ENCODE measurements at regions not wholly inside any gene's neighbourhood (a gene's known extent, or its start where the extent isn't known, plus 50 kb on each side); places are given as distances from the start of the nearest gene placed in this dataset.
"Not testable (repeated sequence)": the region's sequence is repeated elsewhere in the genome, so short reads cannot be mapped to it uniquely, and the experiment has no call there.

GRCh38 chrX:4579480-4579879 is 866.0 kb upstream of the PRKX start:
- Mint-ChIP-seq H3K27ac (no peak overlapping the region), H3K4me1 (ENCODE audit: low read depth) (no peaks in the 10 kb centered on the region), H3K9me3 (no peaks in the 10 kb centered on the region), H3K4me3 (no peak overlapping the region), H3K27me3 (ENCODE audit: low read depth) (no peaks in the 10 kb centered on the region), H3K36me3 (ENCODE audit: low read depth) (no peaks in the 10 kb centered on the region)
- DNase-seq (ENCODE audit: low spot score) = no peak

GRCh38 chrX:4572691-4573090 is 859.2 kb upstream of the PRKX start:
- Mint-ChIP-seq H3K4me1 (ENCODE audit: low read depth) (no peaks in the 10 kb centered on the region), H3K36me3 (ENCODE audit: low read depth) (no peaks in the 10 kb centered on the region), H3K27me3 (ENCODE audit: low read depth) (no peaks in the 10 kb centered on the region), H3K4me3 (no peak overlapping the region), H3K27ac (no peak overlapping the region), H3K9me3 (no peaks in the 10 kb centered on the region)
- no peak for DNase-seq (ENCODE audit: low spot score)

GRCh38 chrX:4570151-4570550 is 856.7 kb upstream of the PRKX start:
- H3K9me3 Mint-ChIP-seq = no peaks in the 10 kb centered on the region
- DNase-seq (ENCODE audit: low spot score) = no peak
- H3K4me1 Mint-ChIP-seq (ENCODE audit: low read depth) = no peaks in the 10 kb centered on the region
- H3K36me3 Mint-ChIP-seq (ENCODE audit: low read depth) = no peaks in the 10 kb centered on the region
- H3K4me3 Mint-ChIP-seq = no peak overlapping the region
- no peak overlapping the region for H3K27ac Mint-ChIP-seq
- no peaks in the 10 kb centered on the region for H3K27me3 Mint-ChIP-seq (ENCODE audit: low read depth)

- Mint-ChIP-seq H3K9me3 (no peaks in the 10 kb centered on the region), H3K27ac (no peak overlapping the region), H3K4me1 (ENCODE audit: low read depth) (no peaks in the 10 kb centered on the region), H3K36me3 (ENCODE audit: low read depth) (no peaks in the 10 kb centered on the region), H3K4me3 (no peak overlapping the region), H3K27me3 (ENCODE audit: low read depth) (no peaks in the 10 kb centered on the region)
- no peak for DNase-seq (ENCODE audit: low spot score)
Measured at GRCh38 chrX:4560192-4560591, 846.7 kb upstream of the PRKX start.

GRCh38 chrX:4550018-4550417 is 836.6 kb upstream of the PRKX start:
- no peaks in the 10 kb centered on the region for H3K9me3 Mint-ChIP-seq
- H3K4me1 Mint-ChIP-seq (ENCODE audit: low read depth) = no peaks in the 10 kb centered on the region
- H3K27me3 Mint-ChIP-seq (ENCODE audit: low read depth) = no peaks in the 10 kb centered on the region
- H3K27ac Mint-ChIP-seq = no peak overlapping the region
- no peak overlapping the region for H3K4me3 Mint-ChIP-seq
- no peak for DNase-seq (ENCODE audit: low spot score)
- no peaks in the 10 kb centered on the region for H3K36me3 Mint-ChIP-seq (ENCODE audit: low read depth)

GRCh38 chrX:4547213-4547836 is 833.9 kb upstream of the PRKX start:
- H3K27ac Mint-ChIP-seq = no peak overlapping the region
- H3K4me1 Mint-ChIP-seq (ENCODE audit: low read depth) = no peaks in the 10 kb centered on the region
- H3K9me3 Mint-ChIP-seq = no peaks in the 10 kb centered on the region
- H3K27me3 Mint-ChIP-seq (ENCODE audit: low read depth) = no peaks in the 10 kb centered on the region
- no peak overlapping the region for H3K4me3 Mint-ChIP-seq
- DNase-seq (ENCODE audit: low spot score) = no peak
- H3K36me3 Mint-ChIP-seq (ENCODE audit: low read depth) = no peaks in the 10 kb centered on the region

GRCh38 chrX:4546178-4546577 is 832.7 kb upstream of the PRKX start:
- not testable (repeated sequence) for H3K9me3 Mint-ChIP-seq; DNase-seq (ENCODE audit: low spot score); H3K4me3 Mint-ChIP-seq; H3K36me3 Mint-ChIP-seq (ENCODE audit: low read depth); H3K27ac Mint-ChIP-seq; H3K4me1 Mint-ChIP-seq (ENCODE audit: low read depth); H3K27me3 Mint-ChIP-seq (ENCODE audit: low read depth)

GRCh38 chrX:4528247-4528646 is 814.8 kb upstream of the PRKX start:
- H3K36me3 Mint-ChIP-seq (ENCODE audit: low read depth) = no peaks in the 10 kb centered on the region

GRCh38 chrX:4485912-4486311 is 772.5 kb upstream of the PRKX start:
- Mint-ChIP-seq H3K9me3 (peaks cover 3% of the 10 kb centered on the region), H3K36me3 (ENCODE audit: low read depth) (no peaks in the 10 kb centered on the region), H3K4me3 (no peak overlapping the region), H3K4me1 (ENCODE audit: low read depth) (no peaks in the 10 kb centered on the region), H3K27ac (no peak overlapping the region), H3K27me3 (ENCODE audit: low read depth) (no peaks in the 10 kb centered on the region)
- DNase-seq (ENCODE audit: low spot score) = no peak

More at GRCh38 chrX:4528247-4528646, 814.8 kb upstream of the PRKX start:
- Mint-ChIP-seq H3K27me3 (ENCODE audit: low read depth) (no peaks in the 10 kb centered on the region), H3K27ac (no peak overlapping the region), H3K9me3 (no peaks in the 10 kb centered on the region), H3K4me1 (ENCODE audit: low read depth) (no peaks in the 10 kb centered on the region), H3K4me3 (no peak overlapping the region)
- DNase-seq (ENCODE audit: low spot score) = no peak

- no peak overlapping the region for H3K4me3 Mint-ChIP-seq
- H3K36me3 Mint-ChIP-seq (ENCODE audit: low read depth) = no peaks in the 10 kb centered on the region
- DNase-seq (ENCODE audit: low spot score) = no peak
- H3K27me3 Mint-ChIP-seq (ENCODE audit: low read depth) = no peaks in the 10 kb centered on the region
- H3K9me3 Mint-ChIP-seq = peaks cover 9% of the 10 kb centered on the region
- no peaks in the 10 kb centered on the region for H3K4me1 Mint-ChIP-seq (ENCODE audit: low read depth)
- no peak overlapping the region for H3K27ac Mint-ChIP-seq
Measured at GRCh38 chrX:4484266-4484665, 770.8 kb upstream of the PRKX start.

- Mint-ChIP-seq H3K27me3 (ENCODE audit: low read depth) (no peaks in the 10 kb centered on the region), H3K4me3 (no peak overlapping the region), H3K9me3 (no peaks in the 10 kb centered on the region), H3K27ac (no peak overlapping the region), H3K4me1 (ENCODE audit: low read depth) (no peaks in the 10 kb centered on the region), H3K36me3 (ENCODE audit: low read depth) (no peaks in the 10 kb centered on the region)
- DNase-seq (ENCODE audit: low spot score) = no peak
Measured at GRCh38 chrX:4451591-4451990, 738.1 kb upstream of the PRKX start.

- H3K36me3 Mint-ChIP-seq (ENCODE audit: low read depth) = no peaks in the 10 kb centered on the region
Measured at GRCh38 chrX:4450177-4450576, 736.7 kb upstream of the PRKX start.

GRCh38 chrX:4435905-4436304 is 722.5 kb upstream of the PRKX start:
- H3K36me3 Mint-ChIP-seq (ENCODE audit: low read depth) = no peaks in the 10 kb centered on the region
- H3K27me3 Mint-ChIP-seq (ENCODE audit: low read depth) = no peaks in the 10 kb centered on the region
- H3K4me1 Mint-ChIP-seq (ENCODE audit: low read depth) = no peaks in the 10 kb centered on the region
- no peak overlapping the region for H3K4me3 Mint-ChIP-seq
- H3K9me3 Mint-ChIP-seq = peaks cover 3% of the 10 kb centered on the region
- H3K27ac Mint-ChIP-seq = no peak overlapping the region
- no peak for DNase-seq (ENCODE audit: low spot score)

More at GRCh38 chrX:4450177-4450576, 736.7 kb upstream of the PRKX start:
- Mint-ChIP-seq H3K4me1 (ENCODE audit: low read depth) (no peaks in the 10 kb centered on the region), H3K9me3 (no peaks in the 10 kb centered on the region), H3K4me3 (no peak overlapping the region), H3K27ac (no peak overlapping the region), H3K27me3 (ENCODE audit: low read depth) (no peaks in the 10 kb centered on the region)
- DNase-seq (ENCODE audit: low spot score) = no peak

GRCh38 chrX:4397471-4397870 is 684.0 kb upstream of the PRKX start:
- peaks cover 22% of the 10 kb centered on the region for H3K9me3 Mint-ChIP-seq
- H3K27me3 Mint-ChIP-seq (ENCODE audit: low read depth) = no peaks in the 10 kb centered on the region
- H3K4me1 Mint-ChIP-seq (ENCODE audit: low read depth) = no peaks in the 10 kb centered on the region
- no peaks in the 10 kb centered on the region for H3K36me3 Mint-ChIP-seq (ENCODE audit: low read depth)
- H3K27ac Mint-ChIP-seq = no peak overlapping the region
- no peak for DNase-seq (ENCODE audit: low spot score)
- H3K4me3 Mint-ChIP-seq = no peak overlapping the region

GRCh38 chrX:4382273-4382672 is 668.8 kb upstream of the PRKX start:
- Mint-ChIP-seq H3K36me3 (ENCODE audit: low read depth) (no peaks in the 10 kb centered on the region), H3K9me3 (peaks cover 7% of the 10 kb centered on the region), H3K27me3 (ENCODE audit: low read depth) (no peaks in the 10 kb centered on the region), H3K4me1 (ENCODE audit: low read depth) (no peaks in the 10 kb centered on the region), H3K4me3 (no peak overlapping the region), H3K27ac (no peak overlapping the region)
- no peak for DNase-seq (ENCODE audit: low spot score)
